HG03575 (cell line): ENCODE measurements at regions not wholly inside any gene's neighbourhood (a gene's known extent, or its start where the extent isn't known, plus 50 kb on each side); places are given as distances from the start of the nearest gene placed in this dataset.

Source experiments
- ATAC-seq: cut with Tn5 transposase; IDR thresholded peaks from one replicate; pipeline ENCODE4 v1.9.1; 2021; ENCODE audit not compliant: unreplicated experiment, insufficient number of reproducible peaks, low FRiP score; ENCODE audit errors: extremely low read depth

- ATAC-seq: no peak
Measured at GRCh38 chr18:51385270-51385669, 187.8 kb upstream of the MEX3C start.

DNA sequence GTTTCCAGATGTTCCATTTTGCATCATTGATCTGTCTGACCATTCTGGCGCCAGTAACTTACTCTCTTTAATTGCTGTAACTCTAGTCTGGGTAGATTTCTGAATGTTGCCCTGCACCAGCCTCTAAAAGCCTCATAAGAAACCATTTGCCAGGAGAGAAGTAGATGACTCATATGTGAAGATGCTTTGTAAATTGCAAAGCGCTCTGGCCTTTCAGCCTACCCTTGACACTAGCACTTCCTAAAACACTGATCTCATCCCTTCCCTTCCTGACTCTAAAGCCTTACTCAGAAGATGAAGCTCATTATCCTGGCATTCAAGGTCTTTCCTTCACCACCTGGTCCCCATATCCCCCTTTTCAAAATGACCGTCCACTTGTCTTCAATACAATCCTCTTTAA lies 193.2 kb upstream of the MEX3C start:
- no peak for ATAC-seq

DNA sequence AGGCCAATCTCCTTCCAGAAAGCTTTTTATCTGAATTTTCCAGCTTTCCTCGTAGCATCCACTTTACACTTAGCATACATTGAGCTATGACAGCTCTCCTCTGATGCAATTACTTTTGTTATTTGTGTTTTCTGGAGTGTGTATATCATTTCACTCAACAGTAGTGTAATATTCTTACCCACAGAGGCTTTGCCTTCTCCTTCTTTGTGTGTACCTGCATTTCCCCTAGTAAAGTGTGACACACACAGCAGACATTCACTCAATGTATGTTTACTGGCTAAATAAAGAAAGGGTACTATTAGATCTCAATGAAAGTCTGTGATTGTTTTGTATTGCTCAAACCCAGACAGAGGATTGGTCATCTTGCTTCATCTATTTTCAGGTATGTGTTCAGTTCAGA lies 193.7 kb upstream of the MEX3C start:
- ATAC-seq: no peak

GRCh38 chr18:51391731-51392130 lies 194.2 kb upstream of the MEX3C start:
- ATAC-seq: no peak

- ATAC-seq: no peak
Measured at GRCh38 chr18:51397347-51397962, 200.0 kb upstream of the MEX3C start.

DNA sequence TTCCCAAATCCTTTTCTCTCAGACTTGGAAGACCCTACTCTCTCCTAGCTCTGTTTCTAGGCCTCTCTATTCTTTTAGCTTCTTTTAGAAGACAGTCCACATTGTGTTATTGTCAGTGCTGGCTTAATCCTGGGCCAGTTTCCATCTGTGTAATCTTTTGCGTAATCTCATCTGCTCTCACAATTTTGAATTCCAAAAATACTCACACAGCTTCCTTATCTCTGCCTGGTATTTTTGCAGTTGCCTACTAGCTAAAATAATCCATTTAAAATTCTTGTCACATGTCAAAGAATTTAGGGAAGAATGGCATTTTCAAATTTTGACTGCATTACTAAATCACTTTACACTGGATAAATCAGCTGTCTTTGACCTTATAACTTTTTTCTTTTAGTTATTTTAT lies 200.6 kb upstream of the MEX3C start:
- no peak for ATAC-seq

GRCh38 chr18:51399491-51400122 lies 202.1 kb upstream of the MEX3C start:
- no peak for ATAC-seq

- no peak for ATAC-seq
Measured at GRCh38 chr18:51400721-51401120, 203.2 kb upstream of the MEX3C start.

DNA sequence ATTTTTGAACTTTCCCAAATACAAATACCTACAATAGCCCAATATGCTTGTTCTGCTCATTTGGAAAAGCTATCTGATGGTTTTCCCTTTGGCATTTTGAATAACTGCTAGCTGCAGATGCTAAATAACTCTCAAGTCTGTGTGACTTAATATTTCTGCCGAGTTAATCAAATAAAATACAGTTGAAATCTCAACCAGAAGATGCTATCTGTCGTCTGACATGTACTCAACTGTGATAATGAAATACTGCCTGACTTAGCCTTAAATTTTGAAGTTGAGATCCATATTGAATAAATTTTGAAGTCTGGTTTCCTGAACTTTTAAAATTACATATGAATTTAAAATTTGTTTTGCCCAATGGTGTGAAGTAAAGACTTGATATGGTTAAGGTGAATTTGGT lies 204.4 kb upstream of the MEX3C start:
- no peak for ATAC-seq

DNA sequence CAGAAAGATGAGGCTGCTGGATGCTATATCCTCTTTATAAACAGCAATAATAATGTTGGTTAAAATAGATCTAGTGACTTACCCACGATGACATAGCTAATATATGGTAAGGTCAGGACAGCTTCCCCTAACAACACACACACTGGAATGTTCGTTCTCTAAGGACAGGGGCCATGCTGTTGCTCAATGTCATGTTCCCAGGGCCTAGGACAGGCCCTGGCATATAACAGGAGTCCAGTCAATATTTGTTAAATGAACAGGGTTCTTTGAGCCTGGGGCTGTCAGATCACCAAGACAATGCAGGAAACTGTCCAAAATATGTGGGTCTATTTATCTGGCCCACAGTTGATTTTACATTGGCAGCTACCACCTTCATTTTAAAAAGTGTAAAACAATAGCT lies 207.1 kb upstream of the MEX3C start:
- no peak for ATAC-seq

- ATAC-seq: no peak
Measured at GRCh38 chr18:51405683-51406477, 208.4 kb upstream of the MEX3C start.

GRCh38 chr18:51417643-51418483 lies 220.4 kb upstream of the MEX3C start:
- no peak for ATAC-seq

DNA sequence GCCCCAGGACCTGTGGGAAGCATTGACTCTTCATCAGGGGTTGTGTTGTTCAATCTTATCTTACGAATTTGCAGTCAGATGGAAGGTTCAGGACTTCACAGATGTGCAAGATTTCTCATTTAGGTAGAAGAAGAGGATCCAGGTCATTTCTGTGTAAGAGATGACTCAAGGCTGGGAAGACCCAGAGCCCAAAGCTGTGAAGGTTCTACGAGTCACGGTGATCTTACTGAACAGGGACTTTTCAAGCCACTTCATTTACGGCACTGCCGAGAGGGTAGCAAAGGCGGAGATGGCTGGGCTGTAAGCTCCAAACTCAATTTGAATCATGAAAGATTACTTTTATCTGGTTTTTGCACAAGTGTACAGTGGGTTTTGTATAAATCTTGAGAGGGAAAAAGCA lies 228.0 kb upstream of the MEX3C start:
- ATAC-seq: no peak

- ATAC-seq: no peak
Measured at GRCh38 chr18:51425889-51426288, 228.4 kb upstream of the MEX3C start.

DNA sequence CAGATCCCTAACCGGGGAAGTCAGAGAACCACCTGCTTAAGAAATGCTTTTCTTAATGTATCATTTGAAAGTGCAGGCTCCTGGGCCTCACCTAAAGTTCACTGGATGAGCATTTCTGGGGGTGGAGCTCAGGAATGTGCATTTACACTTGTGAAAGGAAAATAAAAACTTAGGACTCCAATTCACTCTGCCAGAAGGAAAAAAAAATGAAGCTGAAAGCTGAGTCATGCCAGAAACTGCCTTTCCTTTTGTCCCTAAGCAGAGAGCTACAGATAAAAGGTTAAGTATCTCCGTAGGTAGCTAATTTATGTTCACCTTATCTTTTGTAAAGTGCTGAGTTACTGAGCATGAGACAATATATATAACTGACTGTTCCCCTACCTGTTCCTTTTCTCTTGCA lies 229.5 kb upstream of the MEX3C start:
- no peak for ATAC-seq

GRCh38 chr18:51429644-51430043 lies 232.2 kb upstream of the MEX3C start:
- ATAC-seq: no peak

- ATAC-seq: no peak
Measured at GRCh38 chr18:51430538-51430937, 233.1 kb upstream of the MEX3C start.

- no peak for ATAC-seq
Measured at GRCh38 chr18:51433296-51433695, 235.8 kb upstream of the MEX3C start.

DNA sequence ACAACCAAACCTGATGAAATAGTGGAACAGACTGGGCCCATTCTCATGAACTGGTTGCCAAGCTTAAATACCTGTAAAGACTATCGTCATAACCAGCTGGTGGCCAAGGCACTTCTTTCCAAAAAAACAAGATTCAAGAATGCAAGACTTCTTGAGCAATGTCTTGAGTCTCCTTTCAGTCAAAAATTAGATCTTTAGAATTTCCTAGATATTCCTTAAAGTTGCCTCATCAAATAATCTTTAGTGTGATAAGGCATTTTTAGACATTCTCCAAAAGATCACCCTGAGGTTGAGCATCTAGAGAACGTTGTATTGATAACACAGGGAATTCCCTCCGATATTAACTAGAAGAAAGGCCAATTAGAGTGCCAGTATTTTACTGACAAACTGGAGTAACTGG lies 236.4 kb upstream of the MEX3C start:
- ATAC-seq: no peak
